Duodenal mucosa (tissue), 2 donors: ENCODE measurements at regions not wholly inside any gene's neighbourhood (a gene's known extent, or its start where the extent isn't known, plus 50 kb on each side); places are given as distances from the start of the nearest gene placed in this dataset.

Experiments used
- H3K27ac ChIP-seq: one replicate; pipeline ENCODE4 v1.7.0; 2013; ENCODE audit warnings: low read depth, low read length
- H3K27me3 ChIP-seq, 2 donors: one replicate each; pipeline ENCODE4 v1.7.0; 2013; ENCODE audit warnings: low read length in 2 of 2, control low read depth in 1 of 2; ENCODE audit not compliant: insufficient read depth in 2 of 2, control insufficient read depth in 1 of 2
- H3K36me3 ChIP-seq, 2 donors: one replicate each; pipeline ENCODE4 v1.7.0; 2013; ENCODE audit warnings: low read length in 2 of 2, control low read depth in 1 of 2; ENCODE audit not compliant: insufficient read depth in 2 of 2, control insufficient read depth in 1 of 2
- H3K4me1 ChIP-seq, 2 donors: one replicate each; pipeline ENCODE4 v1.7.0; 2013; ENCODE audit warnings: low read length in 2 of 2, control low read depth in 1 of 2; ENCODE audit not compliant: insufficient read depth in 2 of 2, control insufficient read depth in 1 of 2
- H3K4me3 ChIP-seq, 2 donors: one replicate each; pipeline ENCODE4 v1.7.0; 2013; ENCODE audit warnings: low read length in 2 of 2, low read depth in 1 of 2
- H3K9ac ChIP-seq, 2 donors: one replicate each; pipeline ENCODE4 v1.7.0; 2013; ENCODE audit warnings: low read length in 2 of 2, low read depth in 1 of 2
- H3K9me3 ChIP-seq, 2 donors: one replicate each; pipeline ENCODE4 v1.7.0; 2013; ENCODE audit warnings: low read length in 2 of 2, control low read depth in 1 of 2; ENCODE audit not compliant: control insufficient read depth in 1 of 2

DNA sequence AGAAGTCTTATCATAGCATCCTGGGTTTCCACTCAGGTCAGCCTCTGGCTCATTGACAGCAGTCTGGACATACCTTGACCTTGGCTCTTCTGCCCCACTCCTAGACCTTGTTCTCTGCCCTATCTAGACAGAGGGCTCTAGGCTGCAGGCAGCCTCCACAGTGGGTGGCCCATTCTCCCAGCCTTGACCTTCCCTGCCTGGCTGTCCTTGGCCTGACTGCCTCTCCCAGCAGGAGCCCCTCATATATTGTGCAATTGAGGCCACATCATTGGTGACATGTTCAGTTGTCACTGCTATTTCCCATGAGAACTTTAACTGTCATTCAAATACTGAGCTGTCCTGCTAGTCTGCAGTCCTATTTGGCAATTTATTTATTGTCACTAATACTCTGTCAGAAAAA is 503.4 kb downstream of the PLXNA4 start:
- no peak overlapping the region for H3K4me3 ChIP-seq
- H3K27me3 ChIP-seq = no peaks in the 10 kb centered on the region
- no peak overlapping the region for H3K27ac ChIP-seq
- H3K36me3 ChIP-seq = no peaks in the 10 kb centered on the region
- no peak overlapping the region for H3K9ac ChIP-seq
- no peaks in the 10 kb centered on the region for H3K4me1 ChIP-seq
- no peaks in the 10 kb centered on the region for H3K9me3 ChIP-seq

DNA sequence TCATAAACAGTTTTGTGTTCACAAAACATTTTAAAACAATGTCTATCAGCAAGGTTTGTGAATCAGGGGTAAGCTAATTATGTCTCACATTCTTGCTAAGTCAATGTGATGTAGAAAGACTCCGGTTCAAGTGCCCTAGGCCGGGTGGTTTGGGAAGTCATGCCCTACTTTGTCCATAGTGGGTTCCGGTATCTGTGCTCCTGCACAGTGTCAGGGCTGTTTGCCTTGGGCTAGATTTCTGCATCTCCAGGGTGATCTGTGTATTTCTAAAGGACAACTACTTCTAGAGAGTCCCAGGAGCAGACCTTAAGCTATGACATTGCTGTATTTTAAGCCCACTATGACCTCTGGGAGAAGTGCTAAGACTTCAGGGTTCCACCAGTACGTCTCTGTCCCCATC is 504.1 kb downstream of the PLXNA4 start:
- no peaks in the 10 kb centered on the region for H3K27me3 ChIP-seq
- H3K36me3 ChIP-seq = no peaks in the 10 kb centered on the region
- no peak overlapping the region for H3K9ac ChIP-seq
- no peak overlapping the region for H3K27ac ChIP-seq
- no peaks in the 10 kb centered on the region for H3K4me1 ChIP-seq
- no peak overlapping the region for H3K4me3 ChIP-seq
- no peaks in the 10 kb centered on the region for H3K9me3 ChIP-seq

DNA sequence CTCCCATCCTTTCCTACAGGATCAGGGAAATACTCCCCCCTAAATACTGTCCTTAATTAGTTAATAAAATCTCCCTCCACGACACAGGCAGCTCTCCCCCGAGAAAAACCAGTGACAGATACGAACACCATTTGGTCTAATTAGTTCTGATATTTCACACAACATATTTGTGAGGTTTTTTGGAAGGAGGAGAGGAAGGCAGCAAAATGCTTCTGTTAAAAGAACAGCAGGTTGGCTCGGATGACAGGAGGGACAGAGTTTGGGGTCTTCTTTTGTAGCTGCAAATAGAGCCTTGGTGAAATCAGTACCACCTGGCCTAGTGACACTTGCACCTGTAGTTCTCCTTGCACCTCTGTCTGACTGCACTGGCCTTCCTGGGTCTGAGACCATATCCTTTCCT is 507.0 kb downstream of the PLXNA4 start:
- H3K36me3 ChIP-seq = no peaks in the 10 kb centered on the region
- H3K27ac ChIP-seq = no peak overlapping the region
- no peak overlapping the region for H3K4me3 ChIP-seq
- H3K9ac ChIP-seq = no peak overlapping the region
- no peaks in the 10 kb centered on the region for H3K4me1 ChIP-seq
- no peaks in the 10 kb centered on the region for H3K27me3 ChIP-seq
- no peaks in the 10 kb centered on the region for H3K9me3 ChIP-seq

DNA sequence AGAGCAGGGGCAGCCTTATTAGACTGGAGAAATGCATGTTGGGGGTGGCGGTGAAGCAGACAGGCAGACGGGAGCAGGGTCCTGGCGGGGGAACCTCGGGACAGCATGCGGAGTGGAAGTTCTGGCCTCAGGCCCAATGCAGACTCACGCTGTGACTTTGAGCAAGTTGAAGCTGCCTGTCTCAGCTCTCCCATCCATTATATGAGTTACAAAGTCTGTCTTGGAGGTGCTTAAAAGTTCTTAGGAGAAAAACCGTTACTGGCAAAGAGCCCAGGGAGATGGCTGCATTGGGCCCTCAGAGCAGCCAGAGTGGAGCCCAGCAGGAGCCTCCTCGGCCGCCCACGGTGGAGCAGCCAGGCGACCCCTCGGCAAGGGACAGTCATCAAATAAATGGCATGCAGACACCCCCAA is 509.5 kb downstream of the PLXNA4 start:
- Histone ChIP-seq H3K36me3 (no peaks in the 10 kb centered on the region), H3K9me3 (no peaks in the 10 kb centered on the region), H3K9ac (no peak overlapping the region), H3K27me3 (no peaks in the 10 kb centered on the region), H3K4me3 (no peak overlapping the region), H3K4me1 (no peaks in the 10 kb centered on the region), H3K27ac (no peak overlapping the region)

DNA sequence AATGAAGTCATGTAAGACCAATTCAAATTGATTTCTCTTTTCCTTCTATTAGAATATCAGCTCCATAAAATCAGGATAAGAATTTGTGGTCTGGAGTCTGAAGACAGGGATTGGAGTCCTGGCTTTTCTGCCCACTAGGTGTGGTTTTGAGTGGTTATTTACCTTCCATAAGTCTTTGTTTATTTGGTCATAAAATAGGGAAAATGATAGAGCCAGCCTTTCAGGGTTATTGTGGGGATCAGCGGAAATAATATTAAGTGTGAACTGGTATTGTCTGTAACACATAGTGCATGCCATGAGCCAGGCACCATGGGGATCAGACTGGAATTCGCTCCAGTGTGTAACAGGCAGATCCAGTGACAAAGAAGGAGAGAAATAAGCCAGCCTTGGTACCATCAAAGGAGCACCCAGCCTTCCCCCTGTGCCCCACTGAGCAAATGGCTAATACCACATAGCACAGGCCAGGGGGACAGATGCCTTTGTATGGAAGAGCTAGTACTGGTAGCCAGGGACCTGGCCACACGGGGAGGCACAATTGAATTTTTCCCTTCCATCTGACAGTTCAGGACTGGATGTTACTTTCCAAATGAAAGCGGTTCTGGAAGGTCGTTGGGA is 509.7 kb upstream of the PODXL start:
- no peak overlapping the region for H3K4me3 ChIP-seq
- H3K27ac ChIP-seq = no peak overlapping the region
- H3K4me1 ChIP-seq = no peaks in the 10 kb centered on the region
- H3K27me3 ChIP-seq = no peaks in the 10 kb centered on the region
- no peaks in the 10 kb centered on the region for H3K36me3 ChIP-seq
- no peak overlapping the region for H3K9ac ChIP-seq
- H3K9me3 ChIP-seq = no peaks in the 10 kb centered on the region

DNA sequence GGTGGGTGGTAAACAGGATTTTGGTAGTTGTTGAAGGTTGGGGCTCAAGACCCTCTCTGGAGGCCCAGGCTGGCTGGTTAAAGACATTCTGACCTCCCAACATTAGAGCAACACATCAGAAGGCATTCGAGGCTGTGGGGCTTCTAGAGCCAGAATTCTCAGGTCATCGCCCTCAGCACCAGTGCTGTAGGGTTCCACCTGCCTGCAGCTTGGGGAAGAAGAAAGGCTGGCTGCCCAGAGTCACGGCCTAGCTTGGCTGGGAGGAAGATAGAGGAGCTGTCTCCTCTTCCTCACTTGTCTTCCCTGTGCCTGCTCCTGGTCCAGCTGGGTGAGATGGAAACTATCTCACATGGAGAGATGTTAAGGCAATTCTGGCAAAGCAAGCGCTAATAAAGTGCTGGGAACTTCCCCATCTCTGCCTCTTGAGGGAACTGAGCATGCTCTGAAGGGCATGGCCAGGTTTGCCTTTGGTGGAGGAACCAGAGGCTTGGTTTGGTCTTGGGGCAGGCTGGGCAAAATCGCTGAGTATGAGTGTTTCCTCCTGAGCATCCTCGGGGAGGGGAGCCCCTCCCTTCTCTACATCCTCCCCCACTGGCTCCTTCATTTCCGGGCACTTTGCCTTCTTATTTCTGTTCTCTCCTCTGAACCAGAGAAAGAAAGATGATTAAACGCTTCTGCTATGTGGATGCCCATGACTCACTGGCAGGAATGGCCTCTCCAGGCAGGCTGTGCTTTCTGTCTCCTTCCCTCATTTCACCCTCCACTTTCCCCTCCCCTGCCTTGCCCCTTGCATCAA is 509.0 kb upstream of the PODXL start:
- Histone ChIP-seq H3K36me3 (no peaks in the 10 kb centered on the region), H3K9me3 (no peaks in the 10 kb centered on the region), H3K27ac (no peak overlapping the region), H3K4me3 (no peak overlapping the region), H3K4me1 (no peaks in the 10 kb centered on the region), H3K27me3 (no peaks in the 10 kb centered on the region), H3K9ac (no peak overlapping the region)

DNA sequence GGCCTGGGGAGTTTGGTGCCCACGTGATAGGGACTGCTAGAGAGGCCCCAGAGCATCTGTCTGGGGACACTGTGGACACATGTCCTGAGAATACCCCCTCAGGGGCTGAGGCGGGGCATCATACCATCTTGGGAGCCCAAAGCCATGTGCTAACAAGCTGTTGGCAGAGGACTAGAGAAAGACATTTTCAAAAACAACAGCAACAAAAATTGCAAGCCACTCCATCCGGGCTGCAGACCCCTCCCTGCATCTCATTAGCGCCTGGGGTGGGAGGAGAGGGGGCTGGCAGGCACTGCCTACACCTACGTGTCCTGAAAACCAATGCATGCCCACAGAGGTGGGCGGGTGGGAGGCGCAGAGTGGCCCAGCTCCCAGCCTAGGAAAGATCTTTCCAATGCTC is 507.4 kb upstream of the PODXL start:
- Histone ChIP-seq H3K4me3 (no peak overlapping the region), H3K27me3 (no peaks in the 10 kb centered on the region), H3K36me3 (no peaks in the 10 kb centered on the region), H3K9ac (no peak overlapping the region), H3K4me1 (no peaks in the 10 kb centered on the region), H3K9me3 (no peaks in the 10 kb centered on the region), H3K27ac (no peak overlapping the region)

DNA sequence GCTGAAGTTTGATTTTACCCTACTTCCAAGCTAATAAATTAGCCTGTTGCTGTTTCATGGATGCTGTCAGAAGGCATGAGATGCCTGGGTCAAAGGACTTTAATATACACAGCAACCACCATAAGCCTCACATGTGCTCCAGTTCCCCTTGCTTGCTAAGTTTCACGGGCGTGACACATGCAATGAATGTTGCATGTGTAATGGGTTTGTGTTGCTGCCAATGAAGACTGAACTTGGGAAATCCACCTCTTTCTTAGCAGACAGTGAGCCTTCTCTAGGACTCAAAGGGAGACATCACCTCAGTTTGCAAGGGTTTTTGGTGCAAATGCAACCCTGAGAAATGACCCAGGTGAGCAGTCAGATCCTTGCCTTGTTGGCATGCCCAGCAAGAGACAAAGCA is 505.5 kb upstream of the PODXL start:
- Histone ChIP-seq H3K4me1 (no peaks in the 10 kb centered on the region), H3K4me3 (no peak overlapping the region), H3K27ac (no peak overlapping the region), H3K27me3 (no peaks in the 10 kb centered on the region), H3K9me3 (peaks cover 0 to 2% of the 10 kb centered on the region in 2 donors), H3K36me3 (no peaks in the 10 kb centered on the region), H3K9ac (no peak overlapping the region)

DNA sequence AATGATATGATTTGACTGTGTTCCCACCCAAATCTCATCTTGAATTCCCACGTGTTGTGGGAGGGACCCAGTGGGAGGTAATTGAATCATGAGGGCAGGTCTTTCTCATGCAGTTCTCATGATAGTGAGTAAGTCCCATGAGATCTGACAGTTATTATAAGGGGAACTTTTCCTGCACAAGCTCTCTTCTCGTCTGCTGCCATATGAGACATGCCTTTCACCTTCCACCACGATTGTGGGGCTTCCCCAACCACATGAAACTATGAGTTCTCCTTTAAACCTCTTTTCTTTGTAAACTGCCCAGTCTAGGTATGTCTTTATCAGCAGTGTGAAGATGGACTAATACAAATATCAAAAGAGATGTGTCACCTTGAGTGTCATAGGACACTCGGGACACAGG is 502.7 kb upstream of the PODXL start:
- no peak overlapping the region for H3K4me3 ChIP-seq
- H3K27me3 ChIP-seq = no peaks in the 10 kb centered on the region
- H3K4me1 ChIP-seq = no peaks in the 10 kb centered on the region
- H3K9me3 ChIP-seq = peaks cover 0 to 2% of the 10 kb centered on the region in 2 donors
- H3K36me3 ChIP-seq = no peaks in the 10 kb centered on the region
- no peak overlapping the region for H3K27ac ChIP-seq
- no peak overlapping the region for H3K9ac ChIP-seq

DNA sequence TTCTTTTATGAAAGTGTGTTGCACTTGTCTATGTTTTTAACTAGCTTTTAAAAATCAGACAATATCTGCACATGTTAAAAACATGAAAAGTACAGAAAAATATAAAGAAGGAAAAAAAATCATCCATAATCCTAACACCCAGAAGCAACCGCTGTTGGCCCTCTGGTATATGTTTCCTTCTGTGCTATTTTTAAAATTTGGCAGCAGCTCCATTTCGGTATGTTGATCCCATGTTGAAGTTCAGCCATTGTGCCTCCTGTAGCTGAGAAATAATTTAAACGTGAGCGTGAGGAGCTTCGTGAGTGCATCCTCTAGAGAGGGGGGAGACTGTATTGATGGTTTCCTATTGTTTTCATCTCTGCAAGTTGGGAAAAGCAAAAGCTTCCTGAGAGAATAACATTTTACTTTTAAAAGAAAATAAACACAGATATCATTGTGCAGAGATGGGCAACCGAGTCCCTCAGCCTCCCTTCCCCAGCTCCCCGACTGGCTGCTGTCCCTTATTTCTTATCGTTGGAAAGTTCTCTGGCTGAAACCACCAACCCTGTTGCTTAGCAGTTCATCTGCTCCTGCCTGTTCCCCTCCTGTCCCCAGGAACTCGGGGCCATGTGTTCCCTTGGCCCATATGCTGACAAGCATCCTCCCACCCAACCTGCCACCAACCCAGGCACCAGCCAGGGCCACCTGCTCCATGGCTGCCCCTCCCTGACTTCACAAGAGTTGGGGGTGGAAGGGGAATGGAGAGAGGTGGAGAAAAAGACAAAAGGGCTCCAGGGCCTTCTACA is 499.1 kb upstream of the PODXL start:
- H3K9me3 ChIP-seq = peaks cover 0 to 2% of the 10 kb centered on the region in 2 donors
- no peak overlapping the region for H3K4me3 ChIP-seq
- H3K27ac ChIP-seq = no peak overlapping the region
- H3K27me3 ChIP-seq = no peaks in the 10 kb centered on the region
- no peaks in the 10 kb centered on the region for H3K36me3 ChIP-seq
- no peak overlapping the region for H3K9ac ChIP-seq
- no peaks in the 10 kb centered on the region for H3K4me1 ChIP-seq
